GM23338 (cell line): ENCODE measurements at regions not wholly inside any gene's neighbourhood (a gene's known extent, or its start where the extent isn't known, plus 50 kb on each side); places are given as distances from the start of the nearest gene placed in this dataset.

Source experiments
- CTCF ChIP-seq, 2 experiments: fragments of 200-600 bp in 1 of 2; sonication (generic) in 1 of 2; conservative IDR thresholded peaks; 2 replicates each; pipeline versions ENCODE4 v1.5.1 to v1.6.1; 2016 to 2017; ENCODE audit warnings: antibody characterized with exemption in 2 of 2, low read depth in 2 of 2, mild to moderate bottlenecking in 2 of 2, moderate library complexity in 1 of 2
- EZH2 ChIP-seq: fragments of 200-600 bp; sonication (generic); IDR thresholded peaks from one replicate; pipeline ENCODE4 v1.8.0; 2017; ENCODE audit warnings: antibody characterized with exemption, mild to moderate bottlenecking, low read depth; ENCODE audit not compliant: unreplicated experiment
- POLR2AphosphoS5 ChIP-seq: IDR thresholded peaks from 2 replicates; pipeline ENCODE4 v1.6.1; 2016; ENCODE audit warnings: antibody characterized with exemption, low read depth

GRCh38 chr14:54114941-54115340 is 158.3 kb upstream of the BMP4 start:
- TF ChIP-seq POLR2AphosphoS5, result no peak
- TF ChIP-seq CTCF (conservative IDR thresholded peaks at IDR 0.05; ENCODE audit: low read depth in 2 of 2), result no peak
- TF ChIP-seq EZH2, result no peak
